ENCODE measurements at regions not wholly inside any gene's neighbourhood (a gene's known extent, or its start where the extent isn't known, plus 50 kb on each side); places are given as distances from the start of the nearest gene placed in this dataset.

GRCh38 chr12:115209230-115209629, 525.3 kb upstream of the TBX3 start:
- TF ChIP-seq CTCF (IDR thresholded peaks at IDR 0.05) (no peak), POLR2A (IDR thresholded peaks at IDR 0.05) (no peak)

Measured in Peyer's patch (tissue), 4 donors.